Fibroblast of the aortic adventitia (primary cell): ENCODE measurements at regions not wholly inside any gene's neighbourhood (a gene's known extent, or its start where the extent isn't known, plus 50 kb on each side); places are given as distances from the start of the nearest gene placed in this dataset.
A peak's percentile ranks its signal among the peaks of the same experiment; 100 is the strongest.

Experiments used
- DNase-seq: peaks from one replicate; pipeline ENCODE4 v3.0.0-alpha.2; 2010; ENCODE audit warnings: low read depth
- H3K4me3 ChIP-seq: 2 replicates; pipeline ENCODE4 v1.5.1; 2011; ENCODE audit warnings: low read depth, mild to moderate bottlenecking, control low read depth, low read length, moderate library complexity
- CTCF ChIP-seq: IDR thresholded peaks from 2 replicates; pipeline ENCODE4 v1.5.1; 2011; ENCODE audit warnings: mild to moderate bottlenecking, low read length, control low read depth, inconsistent platforms; ENCODE audit not compliant: insufficient read depth

- no peak for TF ChIP-seq CTCF
- H3K4me3 ChIP-seq = no peak overlapping the region
- peak; percentile 85 for DNase-seq
These were observed 842.3 kb downstream of the SLC6A15 start for GRCh38 chr12:84070292-84070691.

GRCh38 chr12:84069699-84070098, 842.9 kb downstream of the SLC6A15 start:
- DNase-seq = peak; percentile 31
- H3K4me3 ChIP-seq = no peak overlapping the region
- TF ChIP-seq CTCF = no peak

- H3K4me3 ChIP-seq = no peak overlapping the region
- no peak for DNase-seq
- TF ChIP-seq CTCF = no peak
These were observed 843.4 kb downstream of the SLC6A15 start for GRCh38 chr12:84069198-84069597.

- DNase-seq = no peak
- no peak overlapping the region for H3K4me3 ChIP-seq
- TF ChIP-seq CTCF = no peak
These were observed 854.5 kb downstream of the SLC6A15 start for GRCh38 chr12:84058136-84058535.

GRCh38 chr12:84054811-84055210, 857.8 kb downstream of the SLC6A15 start:
- H3K4me3 ChIP-seq = no peak overlapping the region
- no peak for DNase-seq
- no peak for TF ChIP-seq CTCF

GRCh38 chr12:84047881-84048280, 864.7 kb downstream of the SLC6A15 start:
- no peak overlapping the region for H3K4me3 ChIP-seq
- no peak for DNase-seq
- no peak for TF ChIP-seq CTCF

GRCh38 chr12:84046859-84047258, 865.7 kb downstream of the SLC6A15 start:
- no peak overlapping the region for H3K4me3 ChIP-seq
- no peak for DNase-seq
- no peak for TF ChIP-seq CTCF
